RKO (cell line): ENCODE measurements at regions not wholly inside any gene's neighbourhood (a gene's known extent, or its start where the extent isn't known, plus 50 kb on each side); places are given as distances from the start of the nearest gene placed in this dataset.

ENCODE experiments used
- DNase-seq: peaks from one replicate; pipeline ENCODE4 v3.0.0-alpha.2; 2016; ENCODE audit warnings: low spot score

- no peak for DNase-seq
Measured at GRCh38 chr11:70764356-70764905, 366.1 kb downstream of the CTTN start.

- DNase-seq = no peak
Measured at GRCh38 chr11:70766901-70767300, 368.6 kb downstream of the CTTN start.

- no peak for DNase-seq
Measured at GRCh38 chr11:70768346-70769095, 370.2 kb downstream of the CTTN start.

GRCh38 chr11:70769106-70769505 lies 370.8 kb downstream of the CTTN start:
- no peak for DNase-seq

- DNase-seq = no peak
Measured at GRCh38 chr11:70769521-70769920, 371.2 kb downstream of the CTTN start.

- no peak for DNase-seq
Measured at GRCh38 chr11:70771099-70771885, 373.0 kb downstream of the CTTN start.

GRCh38 chr11:70772950-70773349 lies 374.6 kb downstream of the CTTN start:
- no peak for DNase-seq

- no peak for DNase-seq
Measured at GRCh38 chr11:70775386-70776075, 377.2 kb downstream of the CTTN start.

GRCh38 chr11:70776914-70777532 lies 378.7 kb downstream of the CTTN start:
- no peak for DNase-seq

GRCh38 chr11:70778883-70779282 lies 380.6 kb downstream of the CTTN start:
- no peak for DNase-seq

- DNase-seq = no peak
Measured at GRCh38 chr11:70779433-70780245, 381.3 kb downstream of the CTTN start.

- DNase-seq = no peak
Measured at GRCh38 chr11:70780246-70780535, 381.9 kb downstream of the CTTN start.

GRCh38 chr11:70782401-70782913 lies 384.1 kb downstream of the CTTN start:
- DNase-seq = no peak

- no peak for DNase-seq
Measured at GRCh38 chr11:70783356-70783755, 385.0 kb downstream of the CTTN start.

GRCh38 chr11:70783821-70784220 lies 385.5 kb downstream of the CTTN start:
- DNase-seq = no peak

- DNase-seq = no peak
Measured at GRCh38 chr11:70785372-70785771, 387.0 kb downstream of the CTTN start.

- DNase-seq = no peak
Measured at GRCh38 chr11:70786021-70786665, 387.8 kb downstream of the CTTN start.

- DNase-seq = peak; percentile 90
Measured at GRCh38 chr11:70788248-70789022, 390.1 kb downstream of the CTTN start.

GRCh38 chr11:70790671-70791300 lies 392.5 kb downstream of the CTTN start:
- DNase-seq = no peak
